Stimulated activated naive CD8-positive, alpha-beta T cell treated with anti-CD3 and anti-CD28 coated beads, Interleukin-15, amount 100 ng/mL, for 72 hours (primary cell): ENCODE measurements at regions not wholly inside any gene's neighbourhood (a gene's known extent, or its start where the extent isn't known, plus 50 kb on each side); places are given as distances from the start of the nearest gene placed in this dataset.
"Not testable (repeated sequence)": the region's sequence is repeated elsewhere in the genome, so short reads cannot be mapped to it uniquely, and the experiment has no call there.

Experiments
- ATAC-seq: fragments of 150-1000 bp; cut with Tn5 transposase; 2 replicates; pipeline ENCODE4 v1.10.0; 2021; ENCODE audit warnings: mild to moderate bottlenecking, moderate library complexity
- DNase-seq, 2 donors: peaks; one replicate each; pipeline ENCODE4 v3.0.0; 2021 to 2022
- H3K27ac Mint-ChIP-seq, 2 donors: one replicate each; pipeline ENCODE4 v1.8.0; 2022; ENCODE audit warnings: mild to moderate bottlenecking in 2 of 2, mixed read lengths in 2 of 2, moderate library complexity in 2 of 2
- H3K27me3 Mint-ChIP-seq: one replicate; pipeline ENCODE4 v1.8.0; 2022; ENCODE audit warnings: mixed read lengths
- H3K4me1 Mint-ChIP-seq: one replicate; pipeline ENCODE4 v1.8.0; 2022; ENCODE audit warnings: mild to moderate bottlenecking, mixed read lengths
- H3K4me3 Mint-ChIP-seq, 2 donors: one replicate each; pipeline ENCODE4 v1.8.0; 2022; ENCODE audit warnings: mild to moderate bottlenecking in 2 of 2, mixed read lengths in 2 of 2, moderate library complexity in 1 of 2
- H3K9me3 Mint-ChIP-seq, 2 donors: one replicate each; pipeline ENCODE4 v1.8.0; 2022; ENCODE audit warnings: mixed read lengths in 2 of 2

- no peak overlapping the region for H3K27ac Mint-ChIP-seq
- H3K9me3 Mint-ChIP-seq = no peaks in the 10 kb centered on the region
- no peak overlapping the region for H3K4me3 Mint-ChIP-seq
- DNase-seq = peak; percentile 43 to 57
- ATAC-seq = peak; percentile 77
- peaks cover 19% of the 10 kb centered on the region for H3K4me1 Mint-ChIP-seq
- H3K27me3 Mint-ChIP-seq = peaks cover 2% of the 10 kb centered on the region
Observed at GRCh38 chr6:137641474-137642077, 147.4 kb upstream of the OLIG3 start.

- H3K4me1 Mint-ChIP-seq = peaks cover 18% of the 10 kb centered on the region
- not testable (repeated sequence) for ATAC-seq, H3K4me3 Mint-ChIP-seq, H3K27ac Mint-ChIP-seq, DNase-seq, H3K9me3 Mint-ChIP-seq
- H3K27me3 Mint-ChIP-seq = peaks cover 14% of the 10 kb centered on the region
Observed at GRCh38 chr6:137643210-137643609, 149.0 kb upstream of the OLIG3 start.

GRCh38 chr6:137643644-137644043, 149.4 kb upstream of the OLIG3 start:
- H3K27ac Mint-ChIP-seq, ATAC-seq, DNase-seq, H3K4me3 Mint-ChIP-seq, H3K9me3 Mint-ChIP-seq: not testable (repeated sequence)
- Mint-ChIP-seq H3K27me3 (peaks cover 19% of the 10 kb centered on the region), H3K4me1 (peaks cover 16% of the 10 kb centered on the region)

- Mint-ChIP-seq H3K27me3 (peaks cover 19% of the 10 kb centered on the region), H3K4me3 (no peak overlapping the region), H3K9me3 (no peaks in the 10 kb centered on the region), H3K4me1 (peaks cover 5% of the 10 kb centered on the region), H3K27ac (no peak overlapping the region)
- DNase-seq (no peak), ATAC-seq (no peak)
Observed at GRCh38 chr6:137645850-137646249, 151.7 kb upstream of the OLIG3 start.

- ATAC-seq = no peak
Observed at GRCh38 chr6:137646484-137646883, 152.3 kb upstream of the OLIG3 start.

GRCh38 chr6:137647762-137648447, 153.7 kb upstream of the OLIG3 start:
- H3K27me3 Mint-ChIP-seq = peaks cover 19% of the 10 kb centered on the region
- DNase-seq (no peak), ATAC-seq (no peak)
- H3K4me3 Mint-ChIP-seq = no peak overlapping the region
- peaks cover 5% of the 10 kb centered on the region for H3K4me1 Mint-ChIP-seq
- no peaks in the 10 kb centered on the region for H3K9me3 Mint-ChIP-seq
- H3K27ac Mint-ChIP-seq = no peak overlapping the region

More at GRCh38 chr6:137646484-137646883, 152.3 kb upstream of the OLIG3 start:
- Mint-ChIP-seq H3K4me3 (no peak overlapping the region), H3K27ac (peak overlapping the region in 1 of 2 donors; percentile 14), H3K9me3 (no peaks in the 10 kb centered on the region), H3K4me1 (peaks cover 5% of the 10 kb centered on the region), H3K27me3 (peaks cover 19% of the 10 kb centered on the region)
- no peak for DNase-seq

GRCh38 chr6:137650720-137651119, 156.5 kb upstream of the OLIG3 start:
- H3K4me1 Mint-ChIP-seq = peaks cover 5% of the 10 kb centered on the region
- peaks cover 19% of the 10 kb centered on the region for H3K27me3 Mint-ChIP-seq
- no peak overlapping the region for H3K27ac Mint-ChIP-seq
- no peak for ATAC-seq
- no peak overlapping the region for H3K4me3 Mint-ChIP-seq
- no peak for DNase-seq
- H3K9me3 Mint-ChIP-seq = peaks cover 0 to 13% of the 10 kb centered on the region in 2 donors

- H3K27ac Mint-ChIP-seq = no peak overlapping the region
- ATAC-seq (no peak), DNase-seq (no peak)
- peaks cover 5% of the 10 kb centered on the region for H3K4me1 Mint-ChIP-seq
- H3K27me3 Mint-ChIP-seq = peaks cover 19% of the 10 kb centered on the region
- no peak overlapping the region for H3K4me3 Mint-ChIP-seq
- H3K9me3 Mint-ChIP-seq = peaks cover 0 to 13% of the 10 kb centered on the region in 2 donors
Observed at GRCh38 chr6:137651178-137651577, 157.0 kb upstream of the OLIG3 start.

GRCh38 chr6:137651591-137652335, 157.6 kb upstream of the OLIG3 start:
- ATAC-seq (no peak), DNase-seq (no peak)
- Mint-ChIP-seq H3K9me3 (peaks cover 0 to 13% of the 10 kb centered on the region in 2 donors), H3K4me1 (peaks cover 10% of the 10 kb centered on the region), H3K4me3 (no peak overlapping the region), H3K27ac (no peak overlapping the region), H3K27me3 (peaks cover 15% of the 10 kb centered on the region)

- no peak for ATAC-seq
- H3K9me3 Mint-ChIP-seq = peaks cover 0 to 13% of the 10 kb centered on the region in 2 donors
- no peak overlapping the region for H3K4me3 Mint-ChIP-seq
- no peak for DNase-seq
- H3K4me1 Mint-ChIP-seq = peaks cover 22% of the 10 kb centered on the region
- H3K27ac Mint-ChIP-seq = no peak overlapping the region
- H3K27me3 Mint-ChIP-seq = peaks cover 5% of the 10 kb centered on the region
Observed at GRCh38 chr6:137652961-137653705, 158.9 kb upstream of the OLIG3 start.

GRCh38 chr6:137653706-137654059, 159.5 kb upstream of the OLIG3 start:
- Mint-ChIP-seq H3K4me3 (no peak overlapping the region), H3K27ac (no peak overlapping the region), H3K9me3 (peaks cover 0 to 13% of the 10 kb centered on the region in 2 donors), H3K4me1 (peaks cover 25% of the 10 kb centered on the region), H3K27me3 (no peaks in the 10 kb centered on the region)
- DNase-seq (no peak), ATAC-seq (no peak)

- no peak for ATAC-seq
- H3K27me3 Mint-ChIP-seq = no peaks in the 10 kb centered on the region
- DNase-seq = no peak
- H3K9me3 Mint-ChIP-seq = peaks cover 0 to 13% of the 10 kb centered on the region in 2 donors
- H3K4me3 Mint-ChIP-seq = no peak overlapping the region
- H3K4me1 Mint-ChIP-seq = peaks cover 26% of the 10 kb centered on the region
- H3K27ac Mint-ChIP-seq = no peak overlapping the region
Observed at GRCh38 chr6:137654365-137654981, 160.3 kb upstream of the OLIG3 start.

GRCh38 chr6:137655291-137655690, 161.1 kb upstream of the OLIG3 start:
- H3K27ac Mint-ChIP-seq = no peak overlapping the region
- peaks cover 0 to 13% of the 10 kb centered on the region in 2 donors for H3K9me3 Mint-ChIP-seq
- H3K27me3 Mint-ChIP-seq = no peaks in the 10 kb centered on the region
- ATAC-seq (no peak), DNase-seq (no peak)
- H3K4me1 Mint-ChIP-seq = peaks cover 26% of the 10 kb centered on the region
- H3K4me3 Mint-ChIP-seq = no peak overlapping the region

- H3K4me1 Mint-ChIP-seq = peaks cover 29% of the 10 kb centered on the region
- H3K27ac Mint-ChIP-seq = peak overlapping the region; percentile 19 to 76
- ATAC-seq (no peak), DNase-seq (no peak)
- peaks cover 0 to 13% of the 10 kb centered on the region in 2 donors for H3K9me3 Mint-ChIP-seq
- H3K27me3 Mint-ChIP-seq = no peaks in the 10 kb centered on the region
- H3K4me3 Mint-ChIP-seq = no peak overlapping the region
Observed at GRCh38 chr6:137656735-137657134, 162.5 kb upstream of the OLIG3 start.

GRCh38 chr6:137657351-137657911, 163.2 kb upstream of the OLIG3 start:
- peaks cover 31% of the 10 kb centered on the region for H3K4me1 Mint-ChIP-seq
- peaks cover 0 to 13% of the 10 kb centered on the region in 2 donors for H3K9me3 Mint-ChIP-seq
- peak; percentile 47 to 67 for DNase-seq
- ATAC-seq = peak; percentile 96
- no peaks in the 10 kb centered on the region for H3K27me3 Mint-ChIP-seq
- peak overlapping the region; percentile 12 to 43 for H3K4me3 Mint-ChIP-seq
- H3K27ac Mint-ChIP-seq = peak overlapping the region in 1 of 2 donors; percentile 13
